ENCODE measurements at regions not wholly inside any gene's neighbourhood (a gene's known extent, or its start where the extent isn't known, plus 50 kb on each side); places are given as distances from the start of the nearest gene placed in this dataset.

DNA sequence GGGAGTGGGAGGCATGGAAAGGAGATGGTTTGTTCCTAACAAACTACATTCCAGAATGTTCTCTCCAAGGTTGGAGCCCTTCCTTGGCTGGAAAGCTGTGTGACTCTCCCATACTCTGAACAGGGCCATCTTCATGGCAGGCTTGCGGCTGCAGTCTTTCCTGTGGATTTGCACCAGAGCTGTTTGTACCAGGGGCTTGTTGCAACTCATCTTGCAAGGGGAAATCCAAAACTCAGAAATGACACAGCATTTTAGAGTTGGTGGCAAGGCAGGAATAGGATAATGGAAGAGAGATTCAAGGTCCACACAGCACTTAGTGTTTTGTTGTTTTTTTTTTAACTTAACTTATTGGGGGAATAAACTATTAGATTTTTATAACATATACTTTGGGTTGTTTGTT lies 73.7 kb upstream of the ZNF516 start:
- TF ChIP-seq EZH2 (IDR thresholded peaks at IDR 0.05; ENCODE audit: insufficient read depth, poor library complexity, severe bottlenecking), result no peak
- TF ChIP-seq EZH2phosphoT487 (IDR thresholded peaks at IDR 0.05; ENCODE audit: insufficient read depth, low read depth), result no peak
